CD14-positive monocyte (primary cell): ENCODE measurements at regions not wholly inside any gene's neighbourhood (a gene's known extent, or its start where the extent isn't known, plus 50 kb on each side); places are given as distances from the start of the nearest gene placed in this dataset.

Source experiments
- DNase-seq, 3 donors: peaks; one replicate each; pipeline ENCODE4 v3.0.0-alpha.2; 2011 to 2022
- H2AFZ ChIP-seq: 2 replicates; pipeline ENCODE4 v1.6.0; 2012; ENCODE audit warnings: mild to moderate bottlenecking, low read depth, low read length, inconsistent platforms; ENCODE audit not compliant: insufficient read depth, poor library complexity, severe bottlenecking
- H3K27ac ChIP-seq, 2 donors: 1 replicate in 1 of 2; 2 replicates in 1 of 2; pipeline ENCODE4 v1.5.1; 2012 to 2013; ENCODE audit warnings: low read length in 2 of 2, control low read depth in 1 of 2, inconsistent platforms in 1 of 2, low read depth in 1 of 2, mild to moderate bottlenecking in 1 of 2
- H3K27me3 ChIP-seq, 2 donors: one replicate each; pipeline versions ENCODE4 v1.6.0 to v1.6.1; 2011 to 2013; ENCODE audit warnings: low read length in 2 of 2; ENCODE audit not compliant: control insufficient read depth in 2 of 2, insufficient read depth in 2 of 2
- H3K36me3 ChIP-seq, 2 donors: replicated peaks in 1 of 2; 1 replicate in 1 of 2; 2 replicates in 1 of 2; pipeline versions ENCODE4 v1.5.1 to v1.6.1; 2012 to 2013; ENCODE audit warnings: low read length in 2 of 2, control low read depth in 1 of 2, inconsistent platforms in 1 of 2, mild to moderate bottlenecking in 1 of 2; ENCODE audit not compliant: insufficient read depth in 2 of 2, control insufficient read depth in 1 of 2
- H3K4me1 ChIP-seq, 2 donors: 1 replicate in 1 of 2; 2 replicates in 1 of 2; pipeline versions ENCODE4 v1.5.1 to v1.6.1; 2012 to 2013; ENCODE audit warnings: low read length in 2 of 2, control low read depth in 1 of 2, inconsistent platforms in 1 of 2, mild to moderate bottlenecking in 1 of 2, moderate library complexity in 1 of 2; ENCODE audit not compliant: insufficient read depth in 2 of 2, control insufficient read depth in 1 of 2
- H3K4me2 ChIP-seq: replicated peaks from 2 replicates; pipeline ENCODE3; 2012; ENCODE audit warnings: low read length, moderate library complexity, mild to moderate bottlenecking; ENCODE audit not compliant: poor library complexity, severe bottlenecking; ENCODE audit errors: extremely low read depth
- H3K4me3 ChIP-seq, 3 experiments: fragments of 200-600 bp in 1 of 3; sonication (generic) in 1 of 3; replicated peaks in 1 of 3; 1 replicate in 2 of 3; 2 replicates in 1 of 3; pipeline ENCODE4 v1.5.1; 2011 to 2013; ENCODE audit warnings: low read length in 3 of 3, mild to moderate bottlenecking in 3 of 3, control low read depth in 2 of 3, low read depth in 2 of 3, inconsistent platforms in 1 of 3, moderate library complexity in 1 of 3
- H3K79me2 ChIP-seq: 2 replicates; pipeline ENCODE4 v1.6.0; 2012; ENCODE audit warnings: mild to moderate bottlenecking, control low read depth, inconsistent platforms, low read length, moderate library complexity; ENCODE audit not compliant: insufficient read depth
- H3K9ac ChIP-seq: 2 replicates; pipeline ENCODE4 v1.6.0; 2017; ENCODE audit warnings: low read length, mild to moderate bottlenecking; ENCODE audit not compliant: insufficient read depth, poor library complexity, severe bottlenecking
- H3K9me3 ChIP-seq, 2 donors: replicated peaks in 1 of 2; 1 replicate in 1 of 2; 2 replicates in 1 of 2; pipeline versions ENCODE4 v1.5.1 to v1.6.1; 2012 to 2013; ENCODE audit warnings: low read length in 2 of 2, control low read depth in 1 of 2; ENCODE audit not compliant: control insufficient read depth in 1 of 2, insufficient read depth in 1 of 2
- H4K20me1 ChIP-seq: 2 replicates; pipeline ENCODE4 v1.6.0; 2012; ENCODE audit warnings: mild to moderate bottlenecking, low read length, control low read depth, moderate library complexity; ENCODE audit not compliant: insufficient read depth
- H3K27ac Mint-ChIP-seq, 7 donors: one replicate each; pipeline ENCODE4 v1.8.0; 2020; ENCODE audit warnings: mild to moderate bottlenecking in 7 of 7, mixed read lengths in 7 of 7, moderate library complexity in 6 of 7, inconsistent platforms in 2 of 7
- H3K27me3 Mint-ChIP-seq, 3 donors: one replicate each; pipeline ENCODE4 v1.8.0; 2021 to 2022; ENCODE audit warnings: low read depth in 3 of 3, mild to moderate bottlenecking in 3 of 3, mixed read lengths in 3 of 3, moderate library complexity in 3 of 3, inconsistent platforms in 1 of 3
- H3K36me3 Mint-ChIP-seq, 2 donors: one replicate each; pipeline ENCODE4 v1.8.0; 2020; ENCODE audit warnings: mixed read lengths in 2 of 2, inconsistent platforms in 1 of 2, mild to moderate bottlenecking in 1 of 2
- H3K4me1 Mint-ChIP-seq: one replicate; pipeline ENCODE4 v1.8.0; 2020; ENCODE audit warnings: mild to moderate bottlenecking, mixed read lengths
- H3K4me3 Mint-ChIP-seq, 2 donors: one replicate each; pipeline ENCODE4 v1.8.0; 2020; ENCODE audit warnings: mild to moderate bottlenecking in 2 of 2, mixed read lengths in 2 of 2, moderate library complexity in 1 of 2
- H3K9me3 Mint-ChIP-seq, 7 donors: one replicate each; pipeline ENCODE4 v1.8.0; 2020 to 2022; ENCODE audit warnings: mixed read lengths in 7 of 7, mild to moderate bottlenecking in 6 of 7, moderate library complexity in 6 of 7, inconsistent platforms in 2 of 7
- WGBS: methylation state at CpG from one replicate; pipeline ENCODE4 v1.1.5; 2013; ENCODE audit warnings: missing lambda C conversion rate; ENCODE audit not compliant: insufficient coverage; 5-methylcytosine and 5-hydroxymethylcytosine counted together
- intact Hi-C, 2 donors: fragments of 100-400 bp; cut with micrococcal nuclease; formaldehyde crosslinking; loops; one replicate each; pipeline versions ENCODE4 v1.15.0 to v1.15.1; 2023
- TF ChIP-seq, protein P1 (sequence below): fragments of 200-600 bp; IDR thresholded peaks from one replicate; pipeline ENCODE4 v1.8.0; 2022; ENCODE audit warnings: antibody characterized with exemption, mild to moderate bottlenecking

DNA sequence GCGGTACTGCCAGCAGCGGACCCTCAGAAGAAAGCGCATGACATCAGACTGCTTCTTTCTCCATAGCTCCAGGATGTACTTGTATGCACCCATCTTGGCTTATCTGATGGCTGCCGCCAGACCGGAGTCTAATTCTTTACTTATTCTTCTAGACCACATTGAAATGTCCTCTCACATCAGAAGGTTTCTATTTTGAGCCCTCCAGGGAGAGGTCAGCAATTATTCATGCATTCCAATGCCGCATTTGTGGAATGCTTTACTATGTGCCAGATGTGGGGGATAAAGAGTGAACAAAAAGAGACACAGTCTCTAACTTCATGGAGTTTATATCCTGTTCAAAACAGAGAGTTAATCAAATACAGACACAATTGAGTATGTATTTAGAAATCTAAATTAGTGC, 230.1 kb downstream of the MIAT start:
- Mint-ChIP-seq H3K27ac (no peak overlapping the region), H3K4me1 (no peaks in the 10 kb centered on the region)
- WGBS, result 100% methylated on average over 5 of the region's 6 CpGs

GRCh38 chr22:26887916-26888315, 230.5 kb downstream of the MIAT start:
- Mint-ChIP-seq H3K36me3 (no peaks in the 10 kb centered on the region), H3K27me3 (peaks cover 6 to 11% (median 7%) of the 10 kb centered on the region in 3 donors), H3K27ac (peak overlapping the region in 1 of 7 donors; percentile 23), H3K4me3 (no peak overlapping the region), H3K4me1 (no peaks in the 10 kb centered on the region), H3K9me3 (peaks cover 0 to 2% (median 0%) of the 10 kb centered on the region in 7 donors)
- H4K20me1 ChIP-seq, result no peaks in the 10 kb centered on the region
- no peak overlapping the region for H3K27ac ChIP-seq
- DNase-seq, result no peak
- H2AFZ ChIP-seq, result no peak overlapping the region
- intact Hi-C loops, result no loop called here
- H3K9me3 ChIP-seq, result no peaks in the 10 kb centered on the region
- H3K4me3 ChIP-seq, result no peak overlapping the region
- no peak overlapping the region for H3K9ac ChIP-seq
- no peak overlapping the region for H3K4me2 ChIP-seq
- H3K36me3 ChIP-seq, result no peaks in the 10 kb centered on the region
- H3K27me3 ChIP-seq, result peaks cover 0 to 4% of the 10 kb centered on the region in 2 donors
- TF ChIP-seq, protein P1, sequence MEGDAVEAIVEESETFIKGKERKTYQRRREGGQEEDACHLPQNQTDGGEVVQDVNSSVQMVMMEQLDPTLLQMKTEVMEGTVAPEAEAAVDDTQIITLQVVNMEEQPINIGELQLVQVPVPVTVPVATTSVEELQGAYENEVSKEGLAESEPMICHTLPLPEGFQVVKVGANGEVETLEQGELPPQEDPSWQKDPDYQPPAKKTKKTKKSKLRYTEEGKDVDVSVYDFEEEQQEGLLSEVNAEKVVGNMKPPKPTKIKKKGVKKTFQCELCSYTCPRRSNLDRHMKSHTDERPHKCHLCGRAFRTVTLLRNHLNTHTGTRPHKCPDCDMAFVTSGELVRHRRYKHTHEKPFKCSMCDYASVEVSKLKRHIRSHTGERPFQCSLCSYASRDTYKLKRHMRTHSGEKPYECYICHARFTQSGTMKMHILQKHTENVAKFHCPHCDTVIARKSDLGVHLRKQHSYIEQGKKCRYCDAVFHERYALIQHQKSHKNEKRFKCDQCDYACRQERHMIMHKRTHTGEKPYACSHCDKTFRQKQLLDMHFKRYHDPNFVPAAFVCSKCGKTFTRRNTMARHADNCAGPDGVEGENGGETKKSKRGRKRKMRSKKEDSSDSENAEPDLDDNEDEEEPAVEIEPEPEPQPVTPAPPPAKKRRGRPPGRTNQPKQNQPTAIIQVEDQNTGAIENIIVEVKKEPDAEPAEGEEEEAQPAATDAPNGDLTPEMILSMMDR, result no peak
- 79% methylated on average over 3 of the region's 4 CpGs for WGBS
- no peaks in the 10 kb centered on the region for H3K79me2 ChIP-seq
- H3K4me1 ChIP-seq, result no peaks in the 10 kb centered on the region

More for the DNA sequence above, 230.1 kb downstream of the MIAT start:
- Histone ChIP-seq H3K79me2 (no peaks in the 10 kb centered on the region), H3K36me3 (no peaks in the 10 kb centered on the region), H3K4me3 (no peak overlapping the region), H2AFZ (no peak overlapping the region), H3K27me3 (peaks cover 0 to 1% of the 10 kb centered on the region in 2 donors), H3K4me1 (no peaks in the 10 kb centered on the region), H3K9me3 (no peaks in the 10 kb centered on the region), H3K4me2 (no peak overlapping the region), H3K9ac (no peak overlapping the region), H3K27ac (no peak overlapping the region), H4K20me1 (no peaks in the 10 kb centered on the region)
- intact Hi-C loops, result no loop called here
- Mint-ChIP-seq H3K4me3 (no peak overlapping the region), H3K36me3 (no peaks in the 10 kb centered on the region), H3K27me3 (peaks cover 2 to 8% (median 3%) of the 10 kb centered on the region in 3 donors), H3K9me3 (peaks cover 0 to 2% (median 0%) of the 10 kb centered on the region in 7 donors)
- no peak for DNase-seq
- TF ChIP-seq, protein P1, result no peak
